Posterior vena cava (tissue), 2 donors: ENCODE measurements at regions not wholly inside any gene's neighbourhood (a gene's known extent, or its start where the extent isn't known, plus 50 kb on each side); places are given as distances from the start of the nearest gene placed in this dataset.
"Not testable (repeated sequence)": the region's sequence is repeated elsewhere in the genome, so short reads cannot be mapped to it uniquely, and the experiment has no call there.

Experiments used
- DNase-seq: peaks from one replicate; pipeline ENCODE4 v3.0.0-alpha.2; 2020; ENCODE audit warnings: low spot score
- intact Hi-C, 2 donors: fragments of 100-400 bp; cut with DNase I; formaldehyde crosslinking; loops; one replicate each; pipeline versions ENCODE4 v1.14.1 to v1.14.2; 2022 to 2023
- donor health status: DM: yes; HTN: yes; CAD: no.
- donor health status: DM: yes; HTN: yes; CAD: no.

GRCh38 chr5:125634216-125634835 is 788.9 kb upstream of the GRAMD2B start:
- intact Hi-C loops = no loop called here

GRCh38 chr5:125639858-125640257 is 783.4 kb upstream of the GRAMD2B start:
- DNase-seq = no peak
- intact Hi-C loops = no loop called here

More at GRCh38 chr5:125634216-125634835, 788.9 kb upstream of the GRAMD2B start:
- DNase-seq = no peak

GRCh38 chr5:125652761-125653160 is 770.4 kb upstream of the GRAMD2B start:
- no peak for DNase-seq
- intact Hi-C loops = no loop called here

- intact Hi-C loops = no loop called here
- no peak for DNase-seq
Measured at GRCh38 chr5:125654392-125654791, 768.8 kb upstream of the GRAMD2B start.

GRCh38 chr5:125655156-125655555 is 768.1 kb upstream of the GRAMD2B start:
- intact Hi-C loops = no loop called here
- no peak for DNase-seq

- intact Hi-C loops = no loop called here
- DNase-seq = no peak
Measured at GRCh38 chr5:125657936-125658335, 765.3 kb upstream of the GRAMD2B start.

GRCh38 chr5:125659316-125660023 is 763.7 kb upstream of the GRAMD2B start:
- intact Hi-C loops = no loop called here
- no peak for DNase-seq

GRCh38 chr5:125660231-125660895 is 762.8 kb upstream of the GRAMD2B start:
- intact Hi-C loops = no loop called here
- DNase-seq = no peak

- intact Hi-C loops = no loop called here
- DNase-seq = no peak
Measured at GRCh38 chr5:125661584-125661983, 761.6 kb upstream of the GRAMD2B start.

- intact Hi-C loops = no loop called here
Measured at GRCh38 chr5:125668884-125669283, 754.3 kb upstream of the GRAMD2B start.

GRCh38 chr5:125673359-125673950 is 749.8 kb upstream of the GRAMD2B start:
- intact Hi-C loops = no loop called here
- DNase-seq = no peak

More at GRCh38 chr5:125668884-125669283, 754.3 kb upstream of the GRAMD2B start:
- DNase-seq = no peak

- DNase-seq = no peak
- intact Hi-C loops = no loop called here
Measured at GRCh38 chr5:125679522-125679921, 743.7 kb upstream of the GRAMD2B start.

GRCh38 chr5:125683669-125684068 is 739.5 kb upstream of the GRAMD2B start:
- DNase-seq = no peak
- intact Hi-C loops = no loop called here

GRCh38 chr5:125685771-125686170 is 737.4 kb upstream of the GRAMD2B start:
- intact Hi-C loops = no loop called here
- DNase-seq = no peak

- intact Hi-C loops, DNase-seq: not testable (repeated sequence)
Measured at GRCh38 chr5:125691738-125692530, 731.3 kb upstream of the GRAMD2B start.

GRCh38 chr5:125695996-125696655 is 727.1 kb upstream of the GRAMD2B start:
- no peak for DNase-seq
- intact Hi-C loops = no loop called here

GRCh38 chr5:125696762-125697161 is 726.4 kb upstream of the GRAMD2B start:
- no peak for DNase-seq
- intact Hi-C loops = no loop called here

GRCh38 chr5:125698420-125698819 is 724.8 kb upstream of the GRAMD2B start:
- no peak for DNase-seq
- intact Hi-C loops = no loop called here

- intact Hi-C loops = loop anchor here in 1 of 2 donors (5.0 kb wide), 1 partner anchor 1473 kb away; no protein-coding TSS in a partner anchor
Measured at GRCh38 chr5:125699860-125700259, 723.3 kb upstream of the GRAMD2B start.

More at GRCh38 chr5:125699860-125700259, 723.3 kb upstream of the GRAMD2B start:
- no peak for DNase-seq
